Panc1 (cell line): ENCODE measurements at regions not wholly inside any gene's neighbourhood (a gene's known extent, or its start where the extent isn't known, plus 50 kb on each side); places are given as distances from the start of the nearest gene placed in this dataset.

Experiments
- ATAC-seq: fragments of 200-7000 bp; cut with Tn5 transposase; 2 replicates; pipeline ENCODE4 v1.9.1; 2020; ENCODE audit warnings: mild to moderate bottlenecking, moderate library complexity
- BruUV-seq: library from RNA; stranded (reverse); fragments of 400-500 nt; replicated peaks from 2 replicates; lab custom pipeline; 2021; lab: Mats Ljungman, UMichigan
- CTCF ChIA-PET: fragments of 300-600 bp; sonication (Branson Sonifier 250); formaldehyde crosslinking; loops from one replicate; lab custom pipeline; 2022; ENCODE audit warnings: antibody characterized with exemption; lab: Charles Lee
- POLR2A ChIA-PET: fragments of 300-600 bp; sonication (Branson Sonifier 250); formaldehyde crosslinking; loops from one replicate; lab custom pipeline; 2022; ENCODE audit warnings: antibody characterized with exemption; lab: Charles Lee
- DNase-seq: peaks from one replicate; pipeline ENCODE4 v3.0.0-alpha.2; 2010; ENCODE audit warnings: low read depth, low spot score
- H3K27ac ChIP-seq: 2 replicates; pipeline ENCODE4 v1.5.1; 2011; ENCODE audit warnings: mild to moderate bottlenecking, low read length, inconsistent platforms
- H3K27me3 ChIP-seq: fragments of 200-500 bp; sonication (Bioruptor generic); 2 replicates; pipeline ENCODE4 v1.6.0; 2014; ENCODE audit warnings: low read length, inconsistent platforms; ENCODE audit not compliant: control insufficient read depth, insufficient read depth
- H3K36me3 ChIP-seq: fragments of 200-500 bp; sonication (Bioruptor generic); 2 replicates; pipeline ENCODE4 v1.5.1; 2014; ENCODE audit warnings: inconsistent platforms, mild to moderate bottlenecking, low read length, moderate library complexity; ENCODE audit not compliant: control insufficient read depth, insufficient read depth
- H3K4me1 ChIP-seq: 2 replicates; pipeline ENCODE4 v1.5.1; 2011; ENCODE audit warnings: inconsistent platforms, mild to moderate bottlenecking, low read length, moderate library complexity; ENCODE audit not compliant: control insufficient read depth, insufficient read depth
- H3K4me3 ChIP-seq, 2 experiments: 2 replicates each; pipeline ENCODE4 v1.5.1; 2011 to 2012; ENCODE audit warnings: low read depth in 2 of 2, low read length in 2 of 2, mild to moderate bottlenecking in 2 of 2, inconsistent platforms in 1 of 2, moderate library complexity in 1 of 2
- H3K9me3 ChIP-seq: fragments of 200-500 bp; sonication (Bioruptor generic); 2 replicates; pipeline ENCODE4 v1.5.1; 2014; ENCODE audit warnings: low read depth, mild to moderate bottlenecking, inconsistent platforms, low read length, moderate library complexity; ENCODE audit not compliant: control insufficient read depth, insufficient read depth
- POLR2AphosphoS5 ChIP-seq: IDR thresholded peaks from 2 replicates; pipeline ENCODE4 v1.6.1; 2012; ENCODE audit warnings: mild to moderate bottlenecking, low read depth, low read length, moderate library complexity
- SIN3A ChIP-seq: IDR thresholded peaks from 2 replicates; pipeline ENCODE4 v1.6.1; 2012; ENCODE audit warnings: low read depth, mild to moderate bottlenecking, low read length, moderate library complexity, borderline replicate concordance; ENCODE audit not compliant: insufficient read depth
- TCF7L2 ChIP-seq: IDR thresholded peaks from 2 replicates; pipeline ENCODE4 v1.6.1; 2011; ENCODE audit warnings: mild to moderate bottlenecking, low read depth, low read length, inconsistent platforms
- in situ Hi-C: cut with HindIII; loops from 2 replicates; pipeline ENCODE4 v1.10.0; 2016; ENCODE audit warnings: low sequenced_read_pairs, low pct_unique_long_range_greater_than_20kb
- intact Hi-C: fragments of 100-400 bp; cut with micrococcal nuclease; formaldehyde crosslinking; loops from one replicate; pipeline ENCODE4 v1.10.0; 2022; ENCODE audit not compliant: unreplicated experiment
- TF ChIP-seq, protein P1 (sequence below): fragments of 450-650 bp; IDR thresholded peaks from 2 replicates; pipeline ENCODE4 v1.5.1; 2017; ENCODE audit warnings: mild to moderate bottlenecking
- TF ChIP-seq, protein P2 (sequence below), 2 experiments: IDR thresholded peaks; 2 replicates each; pipeline ENCODE4 v1.6.1; 2011 to 2012; ENCODE audit warnings: low read depth in 2 of 2, control low read depth in 1 of 2, low read length in 1 of 2, mild to moderate bottlenecking in 1 of 2, moderate library complexity in 1 of 2; ENCODE audit not compliant: insufficient read depth in 1 of 2

GRCh38 chr3:110646055-110646454 is 425.6 kb upstream of the NECTIN3 start:
- no TSS peak for BruUV-seq
- CTCF ChIA-PET: no interaction called here

DNA sequence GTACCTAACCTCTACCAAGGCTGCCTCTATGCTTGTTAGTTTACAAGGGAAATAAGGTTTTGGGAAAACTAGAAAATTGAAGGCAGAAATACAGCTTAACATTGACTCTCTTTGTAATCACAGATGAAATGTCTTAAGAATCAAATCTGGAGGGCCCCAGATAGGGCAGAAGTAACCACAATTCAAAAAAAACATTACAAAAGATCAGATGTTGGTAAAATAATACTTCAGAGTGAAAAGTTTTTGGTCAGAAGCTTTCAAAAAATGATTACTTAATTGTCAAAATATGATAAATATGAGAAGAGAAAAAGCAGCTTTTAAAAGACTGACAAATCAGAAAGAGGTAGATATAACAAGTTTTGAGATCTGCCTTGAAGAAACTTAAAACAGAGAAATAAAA is 425.1 kb upstream of the NECTIN3 start:
- ChIA-PET CTCF (no interaction called here), POLR2A (no interaction called here)
- Histone ChIP-seq H3K27me3 (no peaks in the 10 kb centered on the region), H3K4me3 (no peak overlapping the region), H3K36me3 (no peaks in the 10 kb centered on the region), H3K9me3 (no peaks in the 10 kb centered on the region), H3K27ac (no peak overlapping the region), H3K4me1 (no peaks in the 10 kb centered on the region)
- intact Hi-C loops: no loop called here
- in situ Hi-C loops: no loop called here
- TF ChIP-seq SIN3A: no peak
- TF ChIP-seq POLR2AphosphoS5: no peak
- TF ChIP-seq, protein P1, sequence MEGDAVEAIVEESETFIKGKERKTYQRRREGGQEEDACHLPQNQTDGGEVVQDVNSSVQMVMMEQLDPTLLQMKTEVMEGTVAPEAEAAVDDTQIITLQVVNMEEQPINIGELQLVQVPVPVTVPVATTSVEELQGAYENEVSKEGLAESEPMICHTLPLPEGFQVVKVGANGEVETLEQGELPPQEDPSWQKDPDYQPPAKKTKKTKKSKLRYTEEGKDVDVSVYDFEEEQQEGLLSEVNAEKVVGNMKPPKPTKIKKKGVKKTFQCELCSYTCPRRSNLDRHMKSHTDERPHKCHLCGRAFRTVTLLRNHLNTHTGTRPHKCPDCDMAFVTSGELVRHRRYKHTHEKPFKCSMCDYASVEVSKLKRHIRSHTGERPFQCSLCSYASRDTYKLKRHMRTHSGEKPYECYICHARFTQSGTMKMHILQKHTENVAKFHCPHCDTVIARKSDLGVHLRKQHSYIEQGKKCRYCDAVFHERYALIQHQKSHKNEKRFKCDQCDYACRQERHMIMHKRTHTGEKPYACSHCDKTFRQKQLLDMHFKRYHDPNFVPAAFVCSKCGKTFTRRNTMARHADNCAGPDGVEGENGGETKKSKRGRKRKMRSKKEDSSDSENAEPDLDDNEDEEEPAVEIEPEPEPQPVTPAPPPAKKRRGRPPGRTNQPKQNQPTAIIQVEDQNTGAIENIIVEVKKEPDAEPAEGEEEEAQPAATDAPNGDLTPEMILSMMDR: no peak
- TF ChIP-seq, protein P2, sequence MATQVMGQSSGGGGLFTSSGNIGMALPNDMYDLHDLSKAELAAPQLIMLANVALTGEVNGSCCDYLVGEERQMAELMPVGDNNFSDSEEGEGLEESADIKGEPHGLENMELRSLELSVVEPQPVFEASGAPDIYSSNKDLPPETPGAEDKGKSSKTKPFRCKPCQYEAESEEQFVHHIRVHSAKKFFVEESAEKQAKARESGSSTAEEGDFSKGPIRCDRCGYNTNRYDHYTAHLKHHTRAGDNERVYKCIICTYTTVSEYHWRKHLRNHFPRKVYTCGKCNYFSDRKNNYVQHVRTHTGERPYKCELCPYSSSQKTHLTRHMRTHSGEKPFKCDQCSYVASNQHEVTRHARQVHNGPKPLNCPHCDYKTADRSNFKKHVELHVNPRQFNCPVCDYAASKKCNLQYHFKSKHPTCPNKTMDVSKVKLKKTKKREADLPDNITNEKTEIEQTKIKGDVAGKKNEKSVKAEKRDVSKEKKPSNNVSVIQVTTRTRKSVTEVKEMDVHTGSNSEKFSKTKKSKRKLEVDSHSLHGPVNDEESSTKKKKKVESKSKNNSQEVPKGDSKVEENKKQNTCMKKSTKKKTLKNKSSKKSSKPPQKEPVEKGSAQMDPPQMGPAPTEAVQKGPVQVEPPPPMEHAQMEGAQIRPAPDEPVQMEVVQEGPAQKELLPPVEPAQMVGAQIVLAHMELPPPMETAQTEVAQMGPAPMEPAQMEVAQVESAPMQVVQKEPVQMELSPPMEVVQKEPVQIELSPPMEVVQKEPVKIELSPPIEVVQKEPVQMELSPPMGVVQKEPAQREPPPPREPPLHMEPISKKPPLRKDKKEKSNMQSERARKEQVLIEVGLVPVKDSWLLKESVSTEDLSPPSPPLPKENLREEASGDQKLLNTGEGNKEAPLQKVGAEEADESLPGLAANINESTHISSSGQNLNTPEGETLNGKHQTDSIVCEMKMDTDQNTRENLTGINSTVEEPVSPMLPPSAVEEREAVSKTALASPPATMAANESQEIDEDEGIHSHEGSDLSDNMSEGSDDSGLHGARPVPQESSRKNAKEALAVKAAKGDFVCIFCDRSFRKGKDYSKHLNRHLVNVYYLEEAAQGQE (IDR thresholded peaks at IDR 0.05; ENCODE audit: insufficient read depth in 1 of 2, low read depth in 2 of 2, low read length in 1 of 2): no peak
- TF ChIP-seq TCF7L2: no peak
- no TSS peak for BruUV-seq
- no peak for ATAC-seq
- DNase-seq: no peak

More at GRCh38 chr3:110646055-110646454, 425.6 kb upstream of the NECTIN3 start:
- intact Hi-C loops: no loop called here
- DNase-seq (no peak), ATAC-seq (no peak)
- Histone ChIP-seq H3K9me3 (no peaks in the 10 kb centered on the region), H3K4me1 (no peaks in the 10 kb centered on the region), H3K4me3 (no peak overlapping the region), H3K27ac (no peak overlapping the region), H3K27me3 (no peaks in the 10 kb centered on the region), H3K36me3 (no peaks in the 10 kb centered on the region)
- TF ChIP-seq POLR2AphosphoS5 (no peak), SIN3A (no peak), TCF7L2 (no peak)
- TF ChIP-seq, protein P1: no peak
- TF ChIP-seq, protein P2 (IDR thresholded peaks at IDR 0.05; ENCODE audit: insufficient read depth in 1 of 2, low read depth in 2 of 2, low read length in 1 of 2): no peak
- in situ Hi-C loops: no loop called here
- POLR2A ChIA-PET: no interaction called here
